ENCODE measurements at regions not wholly inside any gene's neighbourhood (a gene's known extent, or its start where the extent isn't known, plus 50 kb on each side); places are given as distances from the start of the nearest gene placed in this dataset.

DNA sequence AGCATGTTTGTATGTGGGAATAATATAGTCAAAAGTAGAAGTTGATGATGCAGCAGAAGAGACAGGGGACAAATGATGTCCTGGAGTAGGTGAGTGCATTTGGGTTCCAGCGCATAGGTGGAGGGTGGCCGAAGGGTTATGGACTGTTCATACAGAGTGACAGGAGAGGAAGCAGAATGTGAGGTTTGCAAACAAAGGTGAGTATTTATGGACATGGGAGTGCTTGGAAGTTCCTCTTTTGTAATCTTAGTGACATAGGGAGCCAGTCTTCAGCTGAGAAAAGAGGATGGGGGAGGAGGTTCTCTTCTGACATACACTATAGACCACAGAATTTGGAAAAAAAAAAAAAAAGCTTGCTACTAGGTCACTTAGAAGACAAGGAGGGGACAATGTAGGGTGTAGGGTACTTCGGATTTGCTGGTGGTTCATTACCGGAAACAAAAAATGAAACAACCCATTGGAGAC, 331.6 kb downstream of the DLEU7 start:
- H2AK9ac ChIP-seq (replicated peaks; ENCODE audit: low read depth, low read length, poor library complexity), result no peak overlapping the region
- 100% methylated on average over 2 of the region's 4 CpGs; no CpG with 5 or more reads in 1 of the 2 experiments for WGBS, 2 experiments (ENCODE audit: extremely low coverage in 2 of 2, insufficient read length in 1 of 2)
- peak overlapping the region; percentile 88 for H2BK20ac ChIP-seq (ENCODE audit: low read depth, low read length)
- TF ChIP-seq FOS (IDR thresholded peaks at IDR 0.05; ENCODE audit: low read depth, low read length) (no peak), CHD1 (IDR thresholded peaks at IDR 0.05; ENCODE audit: low read depth, low read length) (no peak), MAZ (IDR thresholded peaks at IDR 0.05; ENCODE audit: borderline replicate concordance, low read depth, low read length) (no peak), CEBPB (IDR thresholded peaks at IDR 0.05; ENCODE audit: low read depth, low read length) (no peak), MAFK (IDR thresholded peaks at IDR 0.05; ENCODE audit: low read depth, low read length) (no peak), CTCF (conservative IDR thresholded peaks at IDR 0.05; ENCODE audit: low read depth, low read length) (no peak), SMC3 (IDR thresholded peaks at IDR 0.05; ENCODE audit: low read depth, low read length) (no peak), RCOR1 (IDR thresholded peaks at IDR 0.05; ENCODE audit: insufficient replicate concordance, low read length) (no peak), RAD21 (IDR thresholded peaks at IDR 0.05; ENCODE audit: low read length) (no peak), RFX5 (IDR thresholded peaks at IDR 0.05; ENCODE audit: low read depth, low read length) (no peak), MXI1 (IDR thresholded peaks at IDR 0.05; ENCODE audit: borderline replicate concordance, low read depth, low read length) (no peak), POLR2A (IDR thresholded peaks at IDR 0.05; ENCODE audit: low read depth, low read length) (no peak), BHLHE40 (IDR thresholded peaks at IDR 0.05; ENCODE audit: low read depth, low read length) (no peak)
- TF ChIP-seq, protein P1, sequence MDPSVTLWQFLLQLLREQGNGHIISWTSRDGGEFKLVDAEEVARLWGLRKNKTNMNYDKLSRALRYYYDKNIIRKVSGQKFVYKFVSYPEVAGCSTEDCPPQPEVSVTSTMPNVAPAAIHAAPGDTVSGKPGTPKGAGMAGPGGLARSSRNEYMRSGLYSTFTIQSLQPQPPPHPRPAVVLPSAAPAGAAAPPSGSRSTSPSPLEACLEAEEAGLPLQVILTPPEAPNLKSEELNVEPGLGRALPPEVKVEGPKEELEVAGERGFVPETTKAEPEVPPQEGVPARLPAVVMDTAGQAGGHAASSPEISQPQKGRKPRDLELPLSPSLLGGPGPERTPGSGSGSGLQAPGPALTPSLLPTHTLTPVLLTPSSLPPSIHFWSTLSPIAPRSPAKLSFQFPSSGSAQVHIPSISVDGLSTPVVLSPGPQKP (IDR thresholded peaks at IDR 0.05; ENCODE audit: borderline replicate concordance, low read depth, low read length), result no peak
- TF ChIP-seq, protein P2, sequence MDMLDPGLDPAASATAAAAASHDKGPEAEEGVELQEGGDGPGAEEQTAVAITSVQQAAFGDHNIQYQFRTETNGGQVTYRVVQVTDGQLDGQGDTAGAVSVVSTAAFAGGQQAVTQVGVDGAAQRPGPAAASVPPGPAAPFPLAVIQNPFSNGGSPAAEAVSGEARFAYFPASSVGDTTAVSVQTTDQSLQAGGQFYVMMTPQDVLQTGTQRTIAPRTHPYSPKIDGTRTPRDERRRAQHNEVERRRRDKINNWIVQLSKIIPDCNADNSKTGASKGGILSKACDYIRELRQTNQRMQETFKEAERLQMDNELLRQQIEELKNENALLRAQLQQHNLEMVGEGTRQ (IDR thresholded peaks at IDR 0.05; ENCODE audit: low read depth, low read length), result no peak

More for the DNA sequence above, 331.6 kb downstream of the DLEU7 start:
- Histone ChIP-seq H4K91ac (ENCODE audit: insufficient read depth, low read depth, low read length) (peak overlapping the region; percentile 7; the same call in 1 of the 2 replicates), H3K14ac (replicated peaks; ENCODE audit: low read depth, low read length) (peak overlapping the region; percentile 93), H3K27ac (ENCODE audit: insufficient read depth, low read length) (no peak overlapping the region; the same call in 1 of the 2 replicates), H3K4me1 (ENCODE audit: control insufficient read depth, insufficient read depth, low read length) (peaks cover 4% of the 10 kb centered on the region), H4K5ac (ENCODE audit: low read depth, low read length) (peak overlapping the region; percentile 38; the same call in 1 of the 2 replicates), H2BK120ac (ENCODE audit: low read depth, low read length) (peak overlapping the region; percentile 91), H3K27me3 (ENCODE audit: control insufficient read depth, insufficient read depth, low read length) (no peaks in the 10 kb centered on the region), H4K20me1 (ENCODE audit: insufficient read depth, low read length) (no peaks in the 10 kb centered on the region), H3K4me2 (ENCODE audit: low read depth, low read length) (peak overlapping the region; percentile 92; the same call in 1 of the 2 replicates), H3K4ac (ENCODE audit: low read depth, low read length) (0 out of 2 replicates have a peak overlapping the region, but pooled peaks have one; percentile 46), H3K9ac (ENCODE audit: low read depth, low read length) (peak overlapping the region; percentile 71; the same call in 1 of the 2 replicates), H4K8ac (ENCODE audit: low read depth in 2 of 2, low read length in 2 of 2) (peak overlapping the region; percentile 37 to 96; a peak in 2 of 4 replicates), H3K79me1 (ENCODE audit: low read depth in 1 of 2, low read length in 2 of 2) (no peaks in the 10 kb centered on the region), H3K18ac (ENCODE audit: low read depth, low read length) (peak overlapping the region; percentile 97), H3K9me3 (ENCODE audit: control insufficient read depth, insufficient read depth, low read length) (no peaks in the 10 kb centered on the region), H2BK15ac (ENCODE audit: low read depth, low read length) (0 out of 3 replicates have a peak overlapping the region, but pooled peaks have one; percentile 68), H2AFZ (replicated peaks; ENCODE audit: low read length, poor library complexity) (peak overlapping the region; percentile 88), H3K4me3 (ENCODE audit: insufficient read depth, low read depth, low read length) (no peak overlapping the region), H3K36me3 (ENCODE audit: control insufficient read depth, insufficient read depth, low read length) (no peaks in the 10 kb centered on the region), H2BK5ac (ENCODE audit: low read depth, low read length, poor library complexity, severe bottlenecking) (no peak overlapping the region), H3K9me1 (ENCODE audit: insufficient read depth, low read length) (no peaks in the 10 kb centered on the region), H2AK5ac (ENCODE audit: low read depth, low read length) (0 out of 2 replicates have a peak overlapping the region, but pooled peaks have one; percentile 10), H3K56ac (ENCODE audit: extremely low read depth, insufficient read depth, low read length) (no peak overlapping the region), H3K23ac (ENCODE audit: low read depth, low read length) (peak overlapping the region; percentile 41; the same call in 1 of the 2 replicates)
- DNase-seq (no peak), ATAC-seq (ENCODE audit: low read depth) (no peak; the same call in 1 of the 2 replicates)
- CTCF ChIA-PET, result interaction anchor here (0.5 kb wide), 1 partner anchor 95 kb away, joined by 3 read pairs; no protein-coding TSS in a partner anchor
- no TSS peak for BruUV-seq (replicated peaks)
- POLR2A ChIA-PET (ENCODE audit: unreplicated experiment), result interaction anchor here (0.5 to 1.0 kb wide), 2 partner anchors 388 to 429 kb away, joined by 3 to 4 read pairs; no protein-coding TSS in a partner anchor
- dilution Hi-C loops (cut with HindIII; ENCODE audit: low sequenced_read_pairs, unreplicated experiment), result no loop called here
- in situ Hi-C loops (cut with MboI; ENCODE audit: low sequenced_read_pairs), result no loop called here
- intact Hi-C loops (cut with micrococcal nuclease), result loop anchor here (10.0 kb wide), 1 partner anchor 837 kb away; no protein-coding TSS in a partner anchor
